Loucy (cell line): ENCODE measurements at regions not wholly inside any gene's neighbourhood (a gene's known extent, or its start where the extent isn't known, plus 50 kb on each side); places are given as distances from the start of the nearest gene placed in this dataset.

Experiments used
- CTCF ChIP-seq: fragments of 200-600 bp; sonication (generic); conservative IDR thresholded peaks from 2 replicates; pipeline ENCODE4 v1.5.1; 2014; ENCODE audit warnings: mild to moderate bottlenecking, antibody characterized with exemption, low read length
- EZH2phosphoT487 ChIP-seq: fragments of 200-600 bp; IDR thresholded peaks from 2 replicates; pipeline ENCODE4 v1.6.1; 2018; ENCODE audit warnings: antibody characterized with exemption, mild to moderate bottlenecking, moderate library complexity, borderline replicate concordance

- TF ChIP-seq CTCF (no peak), EZH2phosphoT487 (no peak)
Observed at GRCh38 chr2:230594286-230594840, 118.3 kb upstream of the CAB39 start.
